ENCODE measurements at regions not wholly inside any gene's neighbourhood (a gene's known extent, or its start where the extent isn't known, plus 50 kb on each side); places are given as distances from the start of the nearest gene placed in this dataset.

- H3K9me3 Mint-ChIP-seq, result peaks cover 7% of the 10 kb centered on the region
- no peak overlapping the region for H3K27ac Mint-ChIP-seq
- TF ChIP-seq IRF1 (CRISPR knock-in tag; IDR thresholded peaks at IDR 0.05), result no peak
- TF ChIP-seq ZNF416 (CRISPR knock-in tag; IDR thresholded peaks at IDR 0.05), result no peak
- TF ChIP-seq PRRX2 (CRISPR knock-in tag; IDR thresholded peaks at IDR 0.05), result no peak
- TF ChIP-seq PREB (CRISPR knock-in tag; IDR thresholded peaks at IDR 0.05; ENCODE audit: borderline replicate concordance), result no peak
- TF ChIP-seq, protein P1, sequence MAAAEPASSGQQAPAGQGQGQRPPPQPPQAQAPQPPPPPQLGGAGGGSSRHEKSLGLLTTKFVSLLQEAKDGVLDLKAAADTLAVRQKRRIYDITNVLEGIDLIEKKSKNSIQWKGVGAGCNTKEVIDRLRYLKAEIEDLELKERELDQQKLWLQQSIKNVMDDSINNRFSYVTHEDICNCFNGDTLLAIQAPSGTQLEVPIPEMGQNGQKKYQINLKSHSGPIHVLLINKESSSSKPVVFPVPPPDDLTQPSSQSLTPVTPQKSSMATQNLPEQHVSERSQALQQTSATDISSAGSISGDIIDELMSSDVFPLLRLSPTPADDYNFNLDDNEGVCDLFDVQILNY (CRISPR knock-in tag; IDR thresholded peaks at IDR 0.05), result no peak
- no peak for TF ChIP-seq ZBTB21 (CRISPR knock-in tag; IDR thresholded peaks at IDR 0.05; ENCODE audit: borderline replicate concordance)
- no peak for TF ChIP-seq NFYB (CRISPR knock-in tag; conservative IDR thresholded peaks at IDR 0.05; ENCODE audit: low read depth)
- TF ChIP-seq TCF7 (CRISPR knock-in tag; IDR thresholded peaks at IDR 0.05; ENCODE audit: low read depth), result no peak
- TF ChIP-seq ZNF219 (CRISPR knock-in tag; IDR thresholded peaks at IDR 0.05; ENCODE audit: borderline replicate concordance), result no peak
- TF ChIP-seq, protein P2, sequence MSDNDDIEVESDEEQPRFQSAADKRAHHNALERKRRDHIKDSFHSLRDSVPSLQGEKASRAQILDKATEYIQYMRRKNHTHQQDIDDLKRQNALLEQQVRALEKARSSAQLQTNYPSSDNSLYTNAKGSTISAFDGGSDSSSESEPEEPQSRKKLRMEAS (CRISPR knock-in tag; IDR thresholded peaks at IDR 0.05), result no peak
- no peak for TF ChIP-seq ZSCAN18 (CRISPR knock-in tag; IDR thresholded peaks at IDR 0.05)
- TF ChIP-seq ERG (CRISPR knock-in tag; IDR thresholded peaks at IDR 0.05), result no peak
- TF ChIP-seq ZNF121 (CRISPR knock-in tag; IDR thresholded peaks at IDR 0.05), result no peak
- TF ChIP-seq ZNF396 (CRISPR knock-in tag; IDR thresholded peaks at IDR 0.05; ENCODE audit: borderline replicate concordance), result no peak
- no peak for TF ChIP-seq USF1 (CRISPR knock-in tag; IDR thresholded peaks at IDR 0.05)
- TF ChIP-seq, protein P3, sequence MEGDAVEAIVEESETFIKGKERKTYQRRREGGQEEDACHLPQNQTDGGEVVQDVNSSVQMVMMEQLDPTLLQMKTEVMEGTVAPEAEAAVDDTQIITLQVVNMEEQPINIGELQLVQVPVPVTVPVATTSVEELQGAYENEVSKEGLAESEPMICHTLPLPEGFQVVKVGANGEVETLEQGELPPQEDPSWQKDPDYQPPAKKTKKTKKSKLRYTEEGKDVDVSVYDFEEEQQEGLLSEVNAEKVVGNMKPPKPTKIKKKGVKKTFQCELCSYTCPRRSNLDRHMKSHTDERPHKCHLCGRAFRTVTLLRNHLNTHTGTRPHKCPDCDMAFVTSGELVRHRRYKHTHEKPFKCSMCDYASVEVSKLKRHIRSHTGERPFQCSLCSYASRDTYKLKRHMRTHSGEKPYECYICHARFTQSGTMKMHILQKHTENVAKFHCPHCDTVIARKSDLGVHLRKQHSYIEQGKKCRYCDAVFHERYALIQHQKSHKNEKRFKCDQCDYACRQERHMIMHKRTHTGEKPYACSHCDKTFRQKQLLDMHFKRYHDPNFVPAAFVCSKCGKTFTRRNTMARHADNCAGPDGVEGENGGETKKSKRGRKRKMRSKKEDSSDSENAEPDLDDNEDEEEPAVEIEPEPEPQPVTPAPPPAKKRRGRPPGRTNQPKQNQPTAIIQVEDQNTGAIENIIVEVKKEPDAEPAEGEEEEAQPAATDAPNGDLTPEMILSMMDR (IDR thresholded peaks at IDR 0.05), result no peak
- TF ChIP-seq ZNF232 (CRISPR knock-in tag; IDR thresholded peaks at IDR 0.05), result no peak
- TF ChIP-seq, protein P4, sequence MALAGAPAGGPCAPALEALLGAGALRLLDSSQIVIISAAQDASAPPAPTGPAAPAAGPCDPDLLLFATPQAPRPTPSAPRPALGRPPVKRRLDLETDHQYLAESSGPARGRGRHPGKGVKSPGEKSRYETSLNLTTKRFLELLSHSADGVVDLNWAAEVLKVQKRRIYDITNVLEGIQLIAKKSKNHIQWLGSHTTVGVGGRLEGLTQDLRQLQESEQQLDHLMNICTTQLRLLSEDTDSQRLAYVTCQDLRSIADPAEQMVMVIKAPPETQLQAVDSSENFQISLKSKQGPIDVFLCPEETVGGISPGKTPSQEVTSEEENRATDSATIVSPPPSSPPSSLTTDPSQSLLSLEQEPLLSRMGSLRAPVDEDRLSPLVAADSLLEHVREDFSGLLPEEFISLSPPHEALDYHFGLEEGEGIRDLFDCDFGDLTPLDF (CRISPR knock-in tag; IDR thresholded peaks at IDR 0.05), result no peak
- H3K27me3 Mint-ChIP-seq (ENCODE audit: low read depth), result no peaks in the 10 kb centered on the region
- H3K36me3 Mint-ChIP-seq, result no peaks in the 10 kb centered on the region; the same call in 1 of the 2 replicates
- ChIA-PET POLR2A (no interaction called here), CTCF (no interaction called here)
- ATAC-seq (no peak), DNase-seq (ENCODE audit: low spot score) (no peak)
- peaks cover 8% of the 10 kb centered on the region for H3K4me1 Mint-ChIP-seq
- no peak overlapping the region for H3K4me3 Mint-ChIP-seq
Measured at GRCh38 chr6:126551832-126552231, 211.9 kb downstream of the CENPW start.

Data from WTC11 (cell line).